Endothelial cell of umbilical vein (primary cell): ENCODE measurements at regions not wholly inside any gene's neighbourhood (a gene's known extent, or its start where the extent isn't known, plus 50 kb on each side); places are given as distances from the start of the nearest gene placed in this dataset.

ENCODE experiments used
- CTCF ChIP-seq, 2 donors: IDR thresholded peaks; 1 replicate in 1 of 2; 2 replicates in 1 of 2; pipeline ENCODE4 v1.5.1; 2011; ENCODE audit warnings: low read length in 2 of 2, mild to moderate bottlenecking in 2 of 2, moderate library complexity in 2 of 2, control low read depth in 1 of 2, inconsistent platforms in 1 of 2, low read depth in 1 of 2; ENCODE audit not compliant: insufficient read depth in 1 of 2; ENCODE audit errors: extremely low read depth in 1 of 2
- EZH2 ChIP-seq: IDR thresholded peaks from 2 replicates; pipeline ENCODE4 v1.6.1; 2012; ENCODE audit warnings: borderline replicate concordance, low read depth, mild to moderate bottlenecking, moderate library complexity, low read length, inconsistent platforms; ENCODE audit not compliant: severe bottlenecking
- FOS ChIP-seq: IDR thresholded peaks from 2 replicates; pipeline ENCODE4 v1.6.1; 2011; ENCODE audit warnings: mild to moderate bottlenecking, low read length, moderate library complexity, borderline replicate concordance; ENCODE audit not compliant: insufficient read depth
- GATA2 ChIP-seq: IDR thresholded peaks from 2 replicates; pipeline ENCODE4 v1.7.0; 2011; ENCODE audit warnings: low read depth, mild to moderate bottlenecking, moderate library complexity, mixed read lengths, low read length; ENCODE audit not compliant: insufficient read length, insufficient read depth
- JUN ChIP-seq: IDR thresholded peaks from 2 replicates; pipeline ENCODE4 v1.6.1; 2011; ENCODE audit warnings: borderline replicate concordance, low read depth; ENCODE audit not compliant: insufficient read length, insufficient read depth
- MAX ChIP-seq: IDR thresholded peaks from 2 replicates; pipeline ENCODE4 v1.6.1; 2011; ENCODE audit not compliant: insufficient read depth, insufficient read length
- POLR2A ChIP-seq: IDR thresholded peaks from 2 replicates; pipeline ENCODE4 v1.6.1; 2012; ENCODE audit warnings: low read depth, mild to moderate bottlenecking, control low read depth, low read length
- POLR2AphosphoS5 ChIP-seq: IDR thresholded peaks from 2 replicates; pipeline ENCODE4 v1.6.1; 2012; ENCODE audit warnings: low read depth, mild to moderate bottlenecking, control low read depth, low read length, moderate library complexity; ENCODE audit not compliant: insufficient read depth

- no peak for TF ChIP-seq CTCF (IDR thresholded peaks at IDR 0.05; ENCODE audit: extremely low read depth in 1 of 2, insufficient read depth in 1 of 2, low read depth in 1 of 2, low read length in 2 of 2)
- no peak for TF ChIP-seq JUN
- TF ChIP-seq EZH2, result no peak
- no peak for TF ChIP-seq POLR2A
- no peak for TF ChIP-seq MAX
- TF ChIP-seq POLR2AphosphoS5, result no peak
- no peak for TF ChIP-seq FOS
- TF ChIP-seq GATA2, result no peak
These were observed 216.5 kb upstream of the CADM1 start for GRCh38 chr11:115720602-115721245.
